ENCODE measurements at regions not wholly inside any gene's neighbourhood (a gene's known extent, or its start where the extent isn't known, plus 50 kb on each side); places are given as distances from the start of the nearest gene placed in this dataset.

- ATAC-seq (no peak), DNase-seq (no peak)
- Histone ChIP-seq H3K4me3 (no peak overlapping the region), H3K36me3 (no peaks in the 10 kb centered on the region), H3K27me3 (no peaks in the 10 kb centered on the region), H3K9me3 (no peaks in the 10 kb centered on the region), H3K27ac (no peak overlapping the region), H3K4me1 (no peaks in the 10 kb centered on the region)
- intact Hi-C loops (cut with DNase I; ENCODE audit: low total_unique reads), result no loop called here
- in situ Hi-C loops (cut with MboI; ENCODE audit: low sequenced_read_pairs in 4 of 4), result no loop called here
- TF ChIP-seq POLR2A (IDR thresholded peaks at IDR 0.05) (no peak), CTCF (IDR thresholded peaks at IDR 0.05 in 4 of 5, conservative IDR thresholded peaks at IDR 0.05 in 1 of 5) (no peak)
These were observed 281.2 kb upstream of the THBS1 start for GRCh38 chr15:39299486-39300267.

- no peak overlapping the region for H3K4me3 ChIP-seq
- no peaks in the 10 kb centered on the region for H3K9me3 ChIP-seq
- no peak for ATAC-seq
- no peak overlapping the region for H3K27ac ChIP-seq
- no peaks in the 10 kb centered on the region for H3K4me1 ChIP-seq
- no peak for DNase-seq
- H3K36me3 ChIP-seq, result no peaks in the 10 kb centered on the region
- H3K27me3 ChIP-seq, result no peaks in the 10 kb centered on the region
- no peak for TF ChIP-seq CTCF (IDR thresholded peaks at IDR 0.05 in 4 of 5, conservative IDR thresholded peaks at IDR 0.05 in 1 of 5)
- TF ChIP-seq POLR2A (IDR thresholded peaks at IDR 0.05), result no peak
- in situ Hi-C loops (cut with MboI; ENCODE audit: low sequenced_read_pairs in 4 of 4), result no loop called here
- intact Hi-C loops (cut with DNase I; ENCODE audit: low total_unique reads), result no loop called here
These were observed 280.3 kb upstream of the THBS1 start for GRCh38 chr15:39300451-39301153.

GRCh38 chr15:39301589-39301999 is 279.3 kb upstream of the THBS1 start:
- H3K4me3 ChIP-seq, result no peak overlapping the region
- TF ChIP-seq CTCF (IDR thresholded peaks at IDR 0.05 in 4 of 5, conservative IDR thresholded peaks at IDR 0.05 in 1 of 5) (no peak), POLR2A (IDR thresholded peaks at IDR 0.05) (no peak)
- ATAC-seq (peak; percentile 23 to 71), DNase-seq (no peak)
- no peaks in the 10 kb centered on the region for H3K36me3 ChIP-seq
- intact Hi-C loops (cut with DNase I; ENCODE audit: low total_unique reads), result no loop called here
- no peaks in the 10 kb centered on the region for H3K9me3 ChIP-seq
- no peaks in the 10 kb centered on the region for H3K4me1 ChIP-seq
- no peaks in the 10 kb centered on the region for H3K27me3 ChIP-seq
- in situ Hi-C loops (cut with MboI; ENCODE audit: low sequenced_read_pairs in 4 of 4), result no loop called here
- H3K27ac ChIP-seq, result peak overlapping the region in 1 of 4 donors; percentile 49

GRCh38 chr15:39302936-39303335 is 277.9 kb upstream of the THBS1 start:
- in situ Hi-C loops (cut with MboI; ENCODE audit: low sequenced_read_pairs in 4 of 4), result no loop called here

More at GRCh38 chr15:39302936-39303335, 277.9 kb upstream of the THBS1 start:
- DNase-seq (no peak), ATAC-seq (no peak)
- intact Hi-C loops (cut with DNase I; ENCODE audit: low total_unique reads), result no loop called here
- Histone ChIP-seq H3K4me1 (no peaks in the 10 kb centered on the region), H3K27ac (no peak overlapping the region), H3K36me3 (no peaks in the 10 kb centered on the region), H3K9me3 (no peaks in the 10 kb centered on the region), H3K27me3 (no peaks in the 10 kb centered on the region), H3K4me3 (no peak overlapping the region)
- TF ChIP-seq CTCF (IDR thresholded peaks at IDR 0.05 in 4 of 5, conservative IDR thresholded peaks at IDR 0.05 in 1 of 5) (no peak), POLR2A (IDR thresholded peaks at IDR 0.05) (no peak)
